K562 (cell line): ENCODE measurements at regions not wholly inside any gene's neighbourhood (a gene's known extent, or its start where the extent isn't known, plus 50 kb on each side); places are given as distances from the start of the nearest gene placed in this dataset.

Experiments used
- MYNN ChIP-seq, 2 experiments: sonication (generic); formaldehyde crosslinking in 1 of 2; IDR thresholded peaks; 2 replicates each; pipeline versions ENCODE4 v1.5.0 to v1.6.1; 2016 to 2020; ENCODE audit warnings: antibody characterized with exemption in 1 of 2, missing genetic modification reagents in 1 of 2
- RNF2 ChIP-seq: sonication (generic); IDR thresholded peaks from 2 replicates; pipeline ENCODE4 v1.6.1; 2016
- RUNX1 ChIP-seq: sonication (generic); IDR thresholded peaks from 2 replicates; pipeline ENCODE4 v1.6.1; 2016; ENCODE audit warnings: antibody characterized with exemption, low read depth
- TEAD4 ChIP-seq, 2 experiments: sonication (generic) in 1 of 2; formaldehyde crosslinking in 1 of 2; IDR thresholded peaks; 2 replicates each; pipeline versions ENCODE4 v1.6.1 to v1.8.0; 2012 to 2022; ENCODE audit warnings: borderline replicate concordance in 1 of 2, inconsistent platforms in 1 of 2, low read length in 1 of 2, mild to moderate bottlenecking in 1 of 2, missing genetic modification reagents in 1 of 2
- TF ChIP-seq, protein P1 (sequence below), 3 experiments: IDR thresholded peaks in 2 of 3; conservative IDR thresholded peaks in 1 of 3; 2 replicates each; pipeline ENCODE4 v1.5.1; 2011 to 2012; ENCODE audit warnings: low read length in 3 of 3, mild to moderate bottlenecking in 3 of 3, control low read depth in 2 of 3, improper control_type of control experiment in 1 of 3, inconsistent platforms in 1 of 3, low read depth in 1 of 3, mixed read lengths in 1 of 3, moderate library complexity in 1 of 3; ENCODE audit not compliant: insufficient read depth in 2 of 3

DNA sequence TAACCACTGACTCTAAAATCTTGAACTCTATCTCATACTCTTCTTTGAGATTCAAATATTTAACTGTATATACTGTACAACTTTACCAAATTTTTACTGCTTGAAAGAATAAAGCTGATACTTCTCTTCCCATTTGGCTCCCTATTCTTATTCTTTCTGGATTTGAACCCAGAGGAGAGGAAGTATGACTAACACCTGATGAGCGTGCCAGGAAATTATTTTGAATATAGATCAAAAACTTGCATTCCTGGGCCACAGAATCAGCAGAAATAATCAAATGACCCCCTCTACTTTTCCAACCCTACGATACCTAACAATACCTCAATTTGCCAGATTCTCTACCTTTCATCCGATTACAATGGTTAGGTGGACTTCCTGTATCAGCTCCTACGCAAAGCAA is 285.8 kb downstream of the ISL1 start:
- TF ChIP-seq RUNX1 (no peak), TEAD4 (IDR thresholded peaks at IDR 0.05; ENCODE audit: low read length) (no peak), TEAD4 (CRISPR knock-in tag; IDR thresholded peaks at IDR 0.05; ENCODE audit: borderline replicate concordance) (no peak), MYNN (IDR thresholded peaks at IDR 0.05) (no peak), MYNN (CRISPR knock-in tag; IDR thresholded peaks at IDR 0.05) (no peak), RNF2 (no peak)
- TF ChIP-seq, protein P1, sequence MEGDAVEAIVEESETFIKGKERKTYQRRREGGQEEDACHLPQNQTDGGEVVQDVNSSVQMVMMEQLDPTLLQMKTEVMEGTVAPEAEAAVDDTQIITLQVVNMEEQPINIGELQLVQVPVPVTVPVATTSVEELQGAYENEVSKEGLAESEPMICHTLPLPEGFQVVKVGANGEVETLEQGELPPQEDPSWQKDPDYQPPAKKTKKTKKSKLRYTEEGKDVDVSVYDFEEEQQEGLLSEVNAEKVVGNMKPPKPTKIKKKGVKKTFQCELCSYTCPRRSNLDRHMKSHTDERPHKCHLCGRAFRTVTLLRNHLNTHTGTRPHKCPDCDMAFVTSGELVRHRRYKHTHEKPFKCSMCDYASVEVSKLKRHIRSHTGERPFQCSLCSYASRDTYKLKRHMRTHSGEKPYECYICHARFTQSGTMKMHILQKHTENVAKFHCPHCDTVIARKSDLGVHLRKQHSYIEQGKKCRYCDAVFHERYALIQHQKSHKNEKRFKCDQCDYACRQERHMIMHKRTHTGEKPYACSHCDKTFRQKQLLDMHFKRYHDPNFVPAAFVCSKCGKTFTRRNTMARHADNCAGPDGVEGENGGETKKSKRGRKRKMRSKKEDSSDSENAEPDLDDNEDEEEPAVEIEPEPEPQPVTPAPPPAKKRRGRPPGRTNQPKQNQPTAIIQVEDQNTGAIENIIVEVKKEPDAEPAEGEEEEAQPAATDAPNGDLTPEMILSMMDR (IDR thresholded peaks at IDR 0.05 in 2 of 3, conservative IDR thresholded peaks at IDR 0.05 in 1 of 3; ENCODE audit: insufficient read depth in 2 of 3, low read depth in 1 of 3, low read length in 3 of 3): no peak
